Upper lobe of right lung (tissue), 1 donor: ENCODE measurements at regions not wholly inside any gene's neighbourhood (a gene's known extent, or its start where the extent isn't known, plus 50 kb on each side); places are given as distances from the start of the nearest gene placed in this dataset.

Experiments
- ATAC-seq: fragments of 200-7000 bp; cut with Tn5 transposase; one replicate; pipeline ENCODE4 v1.9.1; 2020; ENCODE audit warnings: mild to moderate bottlenecking, moderate library complexity
- DNase-seq: peaks from one replicate; pipeline ENCODE4 v3.0.0-alpha.2; 2020
- H3K27ac ChIP-seq: fragments of 200-600 bp; one replicate; pipeline ENCODE4 v1.8.0; 2022
- H3K27me3 ChIP-seq: fragments of 200-600 bp; one replicate; pipeline ENCODE4 v1.8.0; 2022; ENCODE audit warnings: mild to moderate bottlenecking
- H3K36me3 ChIP-seq: fragments of 200-600 bp; one replicate; pipeline ENCODE4 v1.8.0; 2022
- H3K4me1 ChIP-seq: fragments of 200-600 bp; one replicate; pipeline ENCODE4 v1.8.0; 2022
- H3K4me3 ChIP-seq: fragments of 200-600 bp; one replicate; pipeline ENCODE4 v1.8.0; 2022; ENCODE audit warnings: mild to moderate bottlenecking
- H3K9me3 ChIP-seq: fragments of 200-600 bp; one replicate; pipeline ENCODE4 v1.8.0; 2022
- CTCF ChIP-seq: fragments of 200-600 bp; IDR thresholded peaks from one replicate; pipeline ENCODE4 v1.8.0; 2022; ENCODE audit warnings: antibody characterized with exemption
- intact Hi-C: fragments of 100-400 bp; cut with DNase I; formaldehyde crosslinking; loops from one replicate; pipeline ENCODE4 v1.11.0; 2022
- donor health status: DM: no; HTN: yes; CAD: no; lungs with severe emphysema.

GRCh38 chr5:125470280-125470902 lies 724.0 kb upstream of the ZNF608 start:
- DNase-seq = no peak
- Histone ChIP-seq H3K4me3 (no peak overlapping the region), H3K9me3 (no peaks in the 10 kb centered on the region), H3K27me3 (no peaks in the 10 kb centered on the region), H3K4me1 (no peaks in the 10 kb centered on the region), H3K36me3 (no peaks in the 10 kb centered on the region), H3K27ac (no peak overlapping the region)
- no peak for ATAC-seq
- no peak for TF ChIP-seq CTCF
- intact Hi-C loops = no loop called here

DNA sequence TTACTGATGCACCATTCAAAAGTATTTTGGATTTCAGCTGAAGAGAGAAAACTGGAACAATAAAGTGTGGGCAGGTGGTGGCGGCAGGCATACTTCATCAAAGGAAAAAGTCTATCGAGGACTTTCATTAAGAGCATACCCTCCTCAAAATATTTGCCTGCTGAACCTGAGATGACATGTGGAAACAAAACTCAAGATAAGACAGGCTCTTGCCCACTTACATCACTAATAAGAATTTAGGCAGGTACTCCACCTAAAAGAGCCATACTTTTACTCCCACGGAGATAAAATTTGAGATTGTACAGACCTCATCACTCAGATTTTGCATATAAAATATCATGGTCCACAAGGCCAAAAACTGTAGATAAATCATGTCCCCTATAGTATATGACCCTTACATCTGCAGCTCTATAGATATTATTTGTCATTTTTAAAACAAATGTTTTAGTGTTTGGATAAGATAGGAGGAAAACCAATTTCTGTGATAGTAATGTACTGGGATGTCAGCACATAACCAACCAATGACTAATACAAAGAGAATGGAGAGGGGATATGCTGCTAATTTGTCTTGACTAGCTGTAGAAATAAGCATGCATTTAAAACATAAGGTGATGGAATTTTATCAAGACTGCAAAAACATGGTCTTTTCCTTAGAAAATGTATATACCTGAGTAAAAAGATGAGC lies 730.6 kb upstream of the ZNF608 start:
- Histone ChIP-seq H3K4me1 (no peaks in the 10 kb centered on the region), H3K4me3 (no peak overlapping the region), H3K27me3 (no peaks in the 10 kb centered on the region), H3K27ac (no peak overlapping the region), H3K36me3 (no peaks in the 10 kb centered on the region), H3K9me3 (no peaks in the 10 kb centered on the region)
- intact Hi-C loops = no loop called here
- ATAC-seq (peak; percentile 32), DNase-seq (no peak)
- TF ChIP-seq CTCF = no peak

- ATAC-seq (no peak), DNase-seq (no peak)
- Histone ChIP-seq H3K27ac (no peak overlapping the region), H3K4me3 (no peak overlapping the region), H3K9me3 (no peaks in the 10 kb centered on the region), H3K27me3 (no peaks in the 10 kb centered on the region), H3K4me1 (no peaks in the 10 kb centered on the region), H3K36me3 (no peaks in the 10 kb centered on the region)
- intact Hi-C loops = no loop called here
- no peak for TF ChIP-seq CTCF
These were observed 731.1 kb upstream of the ZNF608 start for GRCh38 chr5:125477586-125477975.

DNA sequence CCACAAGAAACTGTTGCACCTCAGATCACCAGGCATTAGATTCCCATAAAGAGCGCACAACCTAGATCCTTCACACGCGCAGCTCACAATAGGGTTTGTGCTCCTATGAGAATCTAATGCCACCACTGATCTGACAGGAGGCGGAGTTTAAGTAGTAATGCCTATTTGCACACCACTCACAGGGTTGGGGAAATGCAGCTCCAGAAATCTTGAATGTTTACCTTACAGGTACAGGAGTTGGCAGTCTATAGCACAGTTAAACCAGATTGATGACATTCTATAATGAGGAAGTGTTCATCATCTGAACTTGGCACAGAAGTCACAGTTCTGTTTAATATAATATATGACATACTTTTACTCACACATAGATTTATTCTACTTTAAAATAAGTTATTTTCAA lies 732.2 kb upstream of the ZNF608 start:
- intact Hi-C loops = no loop called here
- H3K27ac ChIP-seq = no peak overlapping the region
- no peaks in the 10 kb centered on the region for H3K27me3 ChIP-seq
- no peaks in the 10 kb centered on the region for H3K36me3 ChIP-seq
- DNase-seq (no peak), ATAC-seq (peak; percentile 51)
- no peak overlapping the region for H3K4me3 ChIP-seq
- H3K4me1 ChIP-seq = no peaks in the 10 kb centered on the region
- no peaks in the 10 kb centered on the region for H3K9me3 ChIP-seq
- TF ChIP-seq CTCF = no peak

- intact Hi-C loops = no loop called here
- H3K9me3 ChIP-seq = no peaks in the 10 kb centered on the region
- H3K36me3 ChIP-seq = no peaks in the 10 kb centered on the region
- no peak overlapping the region for H3K4me3 ChIP-seq
- DNase-seq = no peak
- H3K27me3 ChIP-seq = no peaks in the 10 kb centered on the region
- no peak for TF ChIP-seq CTCF
- ATAC-seq = no peak
- peaks cover 10% of the 10 kb centered on the region for H3K4me1 ChIP-seq
- H3K27ac ChIP-seq = no peak overlapping the region
These were observed 734.5 kb upstream of the ZNF608 start for GRCh38 chr5:125480911-125481310.
